HepG2 (cell line): ENCODE measurements at regions not wholly inside any gene's neighbourhood (a gene's known extent, or its start where the extent isn't known, plus 50 kb on each side); places are given as distances from the start of the nearest gene placed in this dataset.

Experiments
- PITX1 ChIP-seq: sonication (generic); formaldehyde crosslinking; IDR thresholded peaks from 2 replicates; pipeline ENCODE4 v1.5.1; 2020; ENCODE audit warnings: mild to moderate bottlenecking, missing genetic modification reagents
- POLR2A ChIP-seq, 2 experiments: IDR thresholded peaks; 2 replicates each; pipeline ENCODE4 v1.6.1; 2011; ENCODE audit warnings: low read depth in 2 of 2, low read length in 2 of 2, mild to moderate bottlenecking in 1 of 2, moderate library complexity in 1 of 2; ENCODE audit not compliant: insufficient read depth in 1 of 2
- TF ChIP-seq, protein P1 (sequence below): sonication (generic); formaldehyde crosslinking; IDR thresholded peaks from 2 replicates; pipeline ENCODE4 v1.5.0; 2020; ENCODE audit warnings: mild to moderate bottlenecking, missing genetic modification reagents, moderate library complexity
- TF ChIP-seq, protein P2 (sequence below): IDR thresholded peaks from 2 replicates; pipeline ENCODE4 v1.6.1; 2012; ENCODE audit warnings: low read depth, low read length, improper control_type of control experiment
- TF ChIP-seq, protein P3 (sequence below), 2 experiments: fragments of 450-650 bp in 1 of 2; sonication (generic) in 1 of 2; formaldehyde crosslinking in 1 of 2; IDR thresholded peaks; 2 replicates each; pipeline versions ENCODE4 v1.6.1 to v1.8.0; 2016 to 2022; ENCODE audit warnings: antibody characterized with exemption in 1 of 2, mild to moderate bottlenecking in 1 of 2, missing genetic modification reagents in 1 of 2
- TF ChIP-seq, protein P4 (sequence below): sonication (generic); formaldehyde crosslinking; IDR thresholded peaks from 2 replicates; pipeline ENCODE4 v1.5.0; 2020; ENCODE audit warnings: mild to moderate bottlenecking, missing genetic modification reagents, borderline replicate concordance

DNA sequence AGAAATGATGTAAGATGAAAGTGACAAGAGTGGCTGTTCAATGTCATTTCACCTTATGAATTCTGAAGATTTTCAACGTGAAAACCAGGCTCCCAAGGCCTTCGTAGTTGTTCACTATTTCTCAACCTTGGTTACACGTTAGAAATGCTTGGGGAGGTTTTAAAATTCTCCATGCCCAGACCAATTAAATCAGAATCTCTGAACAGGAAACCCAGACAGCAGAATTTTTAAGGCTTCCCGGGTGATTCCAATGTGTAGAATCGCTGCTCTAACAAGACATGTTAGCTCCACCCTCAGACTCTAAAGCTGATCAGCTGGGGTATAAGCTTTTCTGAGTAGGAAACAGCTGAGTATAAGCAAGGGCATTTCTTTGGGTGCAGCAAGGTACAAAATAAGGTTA lies 160.4 kb upstream of the TET2 start:
- TF ChIP-seq, protein P1, sequence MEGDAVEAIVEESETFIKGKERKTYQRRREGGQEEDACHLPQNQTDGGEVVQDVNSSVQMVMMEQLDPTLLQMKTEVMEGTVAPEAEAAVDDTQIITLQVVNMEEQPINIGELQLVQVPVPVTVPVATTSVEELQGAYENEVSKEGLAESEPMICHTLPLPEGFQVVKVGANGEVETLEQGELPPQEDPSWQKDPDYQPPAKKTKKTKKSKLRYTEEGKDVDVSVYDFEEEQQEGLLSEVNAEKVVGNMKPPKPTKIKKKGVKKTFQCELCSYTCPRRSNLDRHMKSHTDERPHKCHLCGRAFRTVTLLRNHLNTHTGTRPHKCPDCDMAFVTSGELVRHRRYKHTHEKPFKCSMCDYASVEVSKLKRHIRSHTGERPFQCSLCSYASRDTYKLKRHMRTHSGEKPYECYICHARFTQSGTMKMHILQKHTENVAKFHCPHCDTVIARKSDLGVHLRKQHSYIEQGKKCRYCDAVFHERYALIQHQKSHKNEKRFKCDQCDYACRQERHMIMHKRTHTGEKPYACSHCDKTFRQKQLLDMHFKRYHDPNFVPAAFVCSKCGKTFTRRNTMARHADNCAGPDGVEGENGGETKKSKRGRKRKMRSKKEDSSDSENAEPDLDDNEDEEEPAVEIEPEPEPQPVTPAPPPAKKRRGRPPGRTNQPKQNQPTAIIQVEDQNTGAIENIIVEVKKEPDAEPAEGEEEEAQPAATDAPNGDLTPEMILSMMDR (CRISPR knock-in tag), result no peak
- TF ChIP-seq, protein P2, sequence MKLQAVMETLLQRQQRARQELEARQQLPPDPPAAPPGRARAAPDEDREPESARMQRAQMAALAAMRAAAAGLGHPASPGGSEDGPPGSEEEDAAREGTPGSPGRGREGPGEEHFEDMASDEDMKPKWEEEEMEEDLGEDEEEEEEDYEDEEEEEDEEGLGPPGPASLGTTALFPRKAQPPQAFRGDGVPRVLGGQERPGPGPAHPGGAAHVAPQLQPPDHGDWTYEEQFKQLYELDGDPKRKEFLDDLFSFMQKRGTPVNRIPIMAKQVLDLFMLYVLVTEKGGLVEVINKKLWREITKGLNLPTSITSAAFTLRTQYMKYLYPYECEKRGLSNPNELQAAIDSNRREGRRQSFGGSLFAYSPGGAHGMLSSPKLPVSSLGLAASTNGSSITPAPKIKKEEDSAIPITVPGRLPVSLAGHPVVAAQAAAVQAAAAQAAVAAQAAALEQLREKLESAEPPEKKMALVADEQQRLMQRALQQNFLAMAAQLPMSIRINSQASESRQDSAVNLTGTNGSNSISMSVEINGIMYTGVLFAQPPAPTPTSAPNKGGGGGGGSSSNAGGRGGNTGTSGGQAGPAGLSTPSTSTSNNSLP, result no peak
- TF ChIP-seq, protein P3, sequence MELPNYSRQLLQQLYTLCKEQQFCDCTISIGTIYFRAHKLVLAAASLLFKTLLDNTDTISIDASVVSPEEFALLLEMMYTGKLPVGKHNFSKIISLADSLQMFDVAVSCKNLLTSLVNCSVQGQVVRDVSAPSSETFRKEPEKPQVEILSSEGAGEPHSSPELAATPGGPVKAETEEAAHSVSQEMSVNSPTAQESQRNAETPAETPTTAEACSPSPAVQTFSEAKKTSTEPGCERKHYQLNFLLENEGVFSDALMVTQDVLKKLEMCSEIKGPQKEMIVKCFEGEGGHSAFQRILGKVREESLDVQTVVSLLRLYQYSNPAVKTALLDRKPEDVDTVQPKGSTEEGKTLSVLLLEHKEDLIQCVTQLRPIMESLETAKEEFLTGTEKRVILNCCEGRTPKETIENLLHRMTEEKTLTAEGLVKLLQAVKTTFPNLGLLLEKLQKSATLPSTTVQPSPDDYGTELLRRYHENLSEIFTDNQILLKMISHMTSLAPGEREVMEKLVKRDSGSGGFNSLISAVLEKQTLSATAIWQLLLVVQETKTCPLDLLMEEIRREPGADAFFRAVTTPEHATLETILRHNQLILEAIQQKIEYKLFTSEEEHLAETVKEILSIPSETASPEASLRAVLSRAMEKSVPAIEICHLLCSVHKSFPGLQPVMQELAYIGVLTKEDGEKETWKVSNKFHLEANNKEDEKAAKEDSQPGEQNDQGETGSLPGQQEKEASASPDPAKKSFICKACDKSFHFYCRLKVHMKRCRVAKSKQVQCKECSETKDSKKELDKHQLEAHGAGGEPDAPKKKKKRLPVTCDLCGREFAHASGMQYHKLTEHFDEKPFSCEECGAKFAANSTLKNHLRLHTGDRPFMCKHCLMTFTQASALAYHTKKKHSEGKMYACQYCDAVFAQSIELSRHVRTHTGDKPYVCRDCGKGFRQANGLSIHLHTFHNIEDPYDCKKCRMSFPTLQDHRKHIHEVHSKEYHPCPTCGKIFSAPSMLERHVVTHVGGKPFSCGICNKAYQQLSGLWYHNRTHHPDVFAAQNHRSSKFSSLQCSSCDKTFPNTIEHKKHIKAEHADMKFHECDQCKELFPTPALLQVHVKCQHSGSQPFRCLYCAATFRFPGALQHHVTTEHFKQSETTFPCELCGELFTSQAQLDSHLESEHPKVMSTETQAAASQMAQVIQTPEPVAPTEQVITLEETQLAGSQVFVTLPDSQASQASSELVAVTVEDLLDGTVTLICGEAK (IDR thresholded peaks at IDR 0.05), result no peak
- TF ChIP-seq, protein P3 (CRISPR knock-in tag; IDR thresholded peaks at IDR 0.05), result no peak
- TF ChIP-seq POLR2A (IDR thresholded peaks at IDR 0.05; ENCODE audit: insufficient read depth in 1 of 2, low read depth in 2 of 2, low read length in 2 of 2) (no peak), PITX1 (no peak)
- TF ChIP-seq, protein P4, sequence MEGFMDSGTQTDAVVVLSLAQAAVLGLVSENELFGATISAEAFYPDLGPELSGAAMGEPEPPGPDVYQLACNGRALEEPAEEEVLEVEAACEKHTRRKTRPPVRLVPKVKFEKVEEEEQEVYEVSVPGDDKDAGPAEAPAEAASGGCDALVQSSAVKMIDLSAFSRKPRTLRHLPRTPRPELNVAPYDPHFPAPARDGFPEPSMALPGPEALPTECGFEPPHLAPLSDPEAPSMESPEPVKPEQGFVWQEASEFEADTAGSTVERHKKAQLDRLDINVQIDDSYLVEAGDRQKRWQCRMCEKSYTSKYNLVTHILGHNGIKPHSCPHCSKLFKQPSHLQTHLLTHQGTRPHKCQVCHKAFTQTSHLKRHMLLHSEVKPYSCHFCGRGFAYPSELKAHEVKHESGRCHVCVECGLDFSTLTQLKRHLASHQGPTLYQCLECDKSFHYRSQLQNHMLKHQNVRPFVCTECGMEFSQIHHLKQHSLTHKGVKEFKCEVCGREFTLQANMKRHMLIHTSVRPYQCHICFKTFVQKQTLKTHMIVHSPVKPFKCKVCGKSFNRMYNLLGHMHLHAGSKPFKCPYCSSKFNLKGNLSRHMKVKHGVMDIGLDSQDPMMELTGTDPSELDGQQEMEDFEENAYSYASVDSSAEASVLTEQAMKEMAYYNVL, result no peak
